ENCODE measurements at regions not wholly inside any gene's neighbourhood (a gene's known extent, or its start where the extent isn't known, plus 50 kb on each side); places are given as distances from the start of the nearest gene placed in this dataset.

GRCh38 chr14:104355101-104356019 is 217.0 kb downstream of the KIF26A start:
- no peak for DNase-seq (ENCODE audit: low read depth in 1 of 2, low spot score in 1 of 2)

- DNase-seq (ENCODE audit: low read depth in 1 of 2, low spot score in 1 of 2), result no peak
These were observed 217.8 kb downstream of the KIF26A start for GRCh38 chr14:104356020-104356737.

- DNase-seq (ENCODE audit: low read depth in 1 of 2, low spot score in 1 of 2), result no peak
These were observed 218.6 kb downstream of the KIF26A start for GRCh38 chr14:104356738-104357688.

GRCh38 chr14:104357689-104358527 is 219.5 kb downstream of the KIF26A start:
- DNase-seq (ENCODE audit: low read depth in 1 of 2, low spot score in 1 of 2), result no peak

- DNase-seq (ENCODE audit: low read depth in 1 of 2, low spot score in 1 of 2), result no peak
These were observed 220.3 kb downstream of the KIF26A start for GRCh38 chr14:104358528-104359300.

GRCh38 chr14:104359301-104359968 is 220.1 kb upstream of the C14orf180 start:
- DNase-seq (ENCODE audit: low read depth in 1 of 2, low spot score in 1 of 2), result no peak

GRCh38 chr14:104359969-104360442 is 219.6 kb upstream of the C14orf180 start:
- DNase-seq (ENCODE audit: low read depth in 1 of 2, low spot score in 1 of 2), result no peak

- no peak for DNase-seq (ENCODE audit: low read depth in 1 of 2, low spot score in 1 of 2)
These were observed 219.1 kb upstream of the C14orf180 start for GRCh38 chr14:104360501-104360900.

- no peak for DNase-seq (ENCODE audit: low read depth in 1 of 2, low spot score in 1 of 2)
These were observed 218.4 kb upstream of the C14orf180 start for GRCh38 chr14:104361101-104361591.

GRCh38 chr14:104361921-104362681 is 217.5 kb upstream of the C14orf180 start:
- DNase-seq (ENCODE audit: low read depth in 1 of 2, low spot score in 1 of 2), result no peak

GRCh38 chr14:104362761-104363605 is 216.6 kb upstream of the C14orf180 start:
- no peak for DNase-seq (ENCODE audit: low read depth in 1 of 2, low spot score in 1 of 2)

GRCh38 chr14:104363891-104364760 is 215.4 kb upstream of the C14orf180 start:
- DNase-seq (ENCODE audit: low read depth in 1 of 2, low spot score in 1 of 2), result no peak

GRCh38 chr14:104364830-104365229 is 214.7 kb upstream of the C14orf180 start:
- no peak for DNase-seq (ENCODE audit: low read depth in 1 of 2, low spot score in 1 of 2)

- no peak for DNase-seq (ENCODE audit: low read depth in 1 of 2, low spot score in 1 of 2)
These were observed 212.4 kb upstream of the C14orf180 start for GRCh38 chr14:104366931-104367865.

Measured in activated CD4-positive, alpha-beta T cell treated with anti-CD3 and anti-CD28 coated beads, Interleukin-2, amount 50 U/mL, for 24 hours (primary cell).